ENCODE measurements at regions not wholly inside any gene's neighbourhood (a gene's known extent, or its start where the extent isn't known, plus 50 kb on each side); places are given as distances from the start of the nearest gene placed in this dataset.

DNA sequence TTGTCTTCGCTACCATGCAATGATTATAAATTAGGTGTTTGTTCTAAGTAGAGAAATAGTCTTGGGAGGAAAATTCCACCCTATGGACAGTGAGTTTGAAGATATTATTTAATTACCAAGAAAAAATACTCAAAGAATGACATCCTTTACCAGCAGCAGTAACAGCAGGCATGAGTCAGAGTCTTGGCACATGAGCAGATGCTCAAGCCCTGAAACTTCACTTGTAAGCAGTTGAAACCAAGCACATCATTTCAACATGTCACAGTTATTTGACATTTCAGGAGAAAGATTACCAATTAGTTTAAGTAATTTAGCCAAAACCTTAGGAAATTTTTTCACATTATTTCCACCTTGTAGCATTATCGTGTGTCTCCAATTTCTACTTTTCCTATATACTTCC is 99.2 kb downstream of the C12orf50 start:
- no peak overlapping the region for H2AFZ ChIP-seq

DNA sequence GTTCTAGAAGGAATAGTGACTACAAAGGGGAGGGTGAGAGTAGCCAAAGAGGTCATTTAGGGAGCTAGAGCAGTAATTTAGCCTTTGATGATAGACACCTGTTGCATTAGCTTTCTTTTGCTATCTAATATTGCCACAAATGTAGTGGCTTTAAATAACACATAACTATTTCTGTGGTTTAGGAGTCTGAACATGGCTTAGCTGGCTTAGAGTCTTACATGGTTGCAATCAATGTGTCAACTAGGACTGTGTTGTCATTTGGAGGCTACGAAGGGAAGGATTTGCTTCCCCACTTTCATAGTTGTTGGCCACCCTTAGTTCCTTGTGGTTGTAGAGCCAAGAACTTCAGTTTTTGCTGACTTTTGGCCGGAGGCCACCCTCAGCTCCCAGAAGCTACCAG is 99.9 kb downstream of the C12orf50 start:
- Histone ChIP-seq H3K4me2 (ENCODE audit: low read length) (no peak overlapping the region), H3K9me3 (ENCODE audit: control insufficient read depth, low read length) (no peaks in the 10 kb centered on the region), H3K9ac (no peak overlapping the region), H3K27me3 (ENCODE audit: control insufficient read depth, insufficient read depth, low read length) (no peaks in the 10 kb centered on the region), H2AFZ (no peak overlapping the region), H3K27ac (no peak overlapping the region), H3K4me1 (no peaks in the 10 kb centered on the region), H3K36me3 (ENCODE audit: control insufficient read depth, insufficient read depth, low read length) (no peaks in the 10 kb centered on the region), H3K4me3 (ENCODE audit: low read depth, low read length) (no peak overlapping the region), H3K79me2 (no peaks in the 10 kb centered on the region)
- TF ChIP-seq, protein P1, sequence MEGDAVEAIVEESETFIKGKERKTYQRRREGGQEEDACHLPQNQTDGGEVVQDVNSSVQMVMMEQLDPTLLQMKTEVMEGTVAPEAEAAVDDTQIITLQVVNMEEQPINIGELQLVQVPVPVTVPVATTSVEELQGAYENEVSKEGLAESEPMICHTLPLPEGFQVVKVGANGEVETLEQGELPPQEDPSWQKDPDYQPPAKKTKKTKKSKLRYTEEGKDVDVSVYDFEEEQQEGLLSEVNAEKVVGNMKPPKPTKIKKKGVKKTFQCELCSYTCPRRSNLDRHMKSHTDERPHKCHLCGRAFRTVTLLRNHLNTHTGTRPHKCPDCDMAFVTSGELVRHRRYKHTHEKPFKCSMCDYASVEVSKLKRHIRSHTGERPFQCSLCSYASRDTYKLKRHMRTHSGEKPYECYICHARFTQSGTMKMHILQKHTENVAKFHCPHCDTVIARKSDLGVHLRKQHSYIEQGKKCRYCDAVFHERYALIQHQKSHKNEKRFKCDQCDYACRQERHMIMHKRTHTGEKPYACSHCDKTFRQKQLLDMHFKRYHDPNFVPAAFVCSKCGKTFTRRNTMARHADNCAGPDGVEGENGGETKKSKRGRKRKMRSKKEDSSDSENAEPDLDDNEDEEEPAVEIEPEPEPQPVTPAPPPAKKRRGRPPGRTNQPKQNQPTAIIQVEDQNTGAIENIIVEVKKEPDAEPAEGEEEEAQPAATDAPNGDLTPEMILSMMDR (IDR thresholded peaks at IDR 0.05): no peak

More for the DNA sequence above, 99.2 kb downstream of the C12orf50 start:
- Histone ChIP-seq H3K79me2 (no peaks in the 10 kb centered on the region), H3K4me2 (ENCODE audit: low read length) (no peak overlapping the region), H3K36me3 (ENCODE audit: control insufficient read depth, insufficient read depth, low read length) (no peaks in the 10 kb centered on the region), H3K4me1 (no peaks in the 10 kb centered on the region), H3K27ac (no peak overlapping the region), H3K9ac (no peak overlapping the region), H3K27me3 (ENCODE audit: control insufficient read depth, insufficient read depth, low read length) (no peaks in the 10 kb centered on the region), H3K9me3 (ENCODE audit: control insufficient read depth, low read length) (no peaks in the 10 kb centered on the region), H3K4me3 (ENCODE audit: low read depth, low read length) (no peak overlapping the region)
- TF ChIP-seq, protein P1 (IDR thresholded peaks at IDR 0.05): no peak

- Histone ChIP-seq H3K79me2 (no peaks in the 10 kb centered on the region), H3K9me3 (ENCODE audit: control insufficient read depth, low read length) (peaks cover 2% of the 10 kb centered on the region), H3K27ac (no peak overlapping the region), H3K27me3 (ENCODE audit: control insufficient read depth, insufficient read depth, low read length) (no peaks in the 10 kb centered on the region), H3K9ac (no peak overlapping the region), H3K4me2 (ENCODE audit: low read length) (no peak overlapping the region), H2AFZ (no peak overlapping the region), H3K4me1 (no peaks in the 10 kb centered on the region), H3K36me3 (ENCODE audit: control insufficient read depth, insufficient read depth, low read length) (no peaks in the 10 kb centered on the region), H3K4me3 (ENCODE audit: low read depth, low read length) (no peak overlapping the region)
- TF ChIP-seq, protein P1 (IDR thresholded peaks at IDR 0.05): no peak
Measured at GRCh38 chr12:87928031-87928430, 101.2 kb downstream of the C12orf50 start.

GRCh38 chr12:87925021-87925420 is 104.2 kb downstream of the C12orf50 start:
- H3K27me3 ChIP-seq (ENCODE audit: control insufficient read depth, insufficient read depth, low read length): no peaks in the 10 kb centered on the region
- no peaks in the 10 kb centered on the region for H3K79me2 ChIP-seq
- no peaks in the 10 kb centered on the region for H3K36me3 ChIP-seq (ENCODE audit: control insufficient read depth, insufficient read depth, low read length)
- no peak overlapping the region for H3K4me3 ChIP-seq (ENCODE audit: low read depth, low read length)
- H3K4me2 ChIP-seq (ENCODE audit: low read length): no peak overlapping the region
- no peak overlapping the region for H3K9ac ChIP-seq
- TF ChIP-seq, protein P1 (IDR thresholded peaks at IDR 0.05): no peak
- peaks cover 2% of the 10 kb centered on the region for H3K9me3 ChIP-seq (ENCODE audit: control insufficient read depth, low read length)
- H2AFZ ChIP-seq: no peak overlapping the region
- no peak overlapping the region for H3K27ac ChIP-seq
- H3K4me1 ChIP-seq: no peaks in the 10 kb centered on the region

DNA sequence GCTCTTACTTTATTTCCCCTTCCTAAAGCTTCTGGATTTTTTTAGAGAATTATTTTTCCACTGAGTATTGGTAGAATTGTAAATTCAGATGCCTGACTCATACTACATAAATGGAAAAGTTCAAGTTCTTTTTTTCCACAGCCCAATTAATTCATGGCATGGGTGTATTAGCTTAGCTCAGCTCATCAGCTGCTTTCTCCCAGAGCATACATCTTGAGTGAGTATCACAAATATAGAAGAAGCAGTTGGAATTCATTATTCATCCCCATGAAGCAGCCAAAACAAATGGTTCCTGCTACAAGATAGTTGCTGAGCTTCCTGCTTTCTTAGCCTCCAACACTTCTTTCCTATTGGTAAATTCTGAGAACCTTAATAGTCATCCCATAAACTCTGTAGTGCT is 105.1 kb downstream of the C12orf50 start:
- H3K4me3 ChIP-seq (ENCODE audit: low read depth, low read length): no peak overlapping the region
- no peaks in the 10 kb centered on the region for H3K79me2 ChIP-seq
- H3K9ac ChIP-seq: no peak overlapping the region
- H3K4me1 ChIP-seq: no peaks in the 10 kb centered on the region
- TF ChIP-seq, protein P1 (IDR thresholded peaks at IDR 0.05): no peak
- peaks cover 2% of the 10 kb centered on the region for H3K9me3 ChIP-seq (ENCODE audit: control insufficient read depth, low read length)
- no peaks in the 10 kb centered on the region for H3K27me3 ChIP-seq (ENCODE audit: control insufficient read depth, insufficient read depth, low read length)
- no peak overlapping the region for H3K27ac ChIP-seq
- no peaks in the 10 kb centered on the region for H3K36me3 ChIP-seq (ENCODE audit: control insufficient read depth, insufficient read depth, low read length)
- no peak overlapping the region for H2AFZ ChIP-seq
- H3K4me2 ChIP-seq (ENCODE audit: low read length): no peak overlapping the region

All from parathyroid adenoma (tissue), 2 donors.